Stimulated activated CD4-positive, alpha-beta T cell treated with anti-CD3 and anti-CD28 coated beads, Interleukin-4, amount 100 ng/mL, for 48 hours (primary cell): ENCODE measurements at regions not wholly inside any gene's neighbourhood (a gene's known extent, or its start where the extent isn't known, plus 50 kb on each side); places are given as distances from the start of the nearest gene placed in this dataset.

Experiments
- DNase-seq, 2 donors: peaks; one replicate each; pipeline ENCODE4 v3.0.0-alpha.2; 2020; ENCODE audit warnings: low read depth in 2 of 2

- DNase-seq, result no peak
Observed at GRCh38 chr21:38984982-38985567, 179.3 kb downstream of the ETS2 start.

DNA sequence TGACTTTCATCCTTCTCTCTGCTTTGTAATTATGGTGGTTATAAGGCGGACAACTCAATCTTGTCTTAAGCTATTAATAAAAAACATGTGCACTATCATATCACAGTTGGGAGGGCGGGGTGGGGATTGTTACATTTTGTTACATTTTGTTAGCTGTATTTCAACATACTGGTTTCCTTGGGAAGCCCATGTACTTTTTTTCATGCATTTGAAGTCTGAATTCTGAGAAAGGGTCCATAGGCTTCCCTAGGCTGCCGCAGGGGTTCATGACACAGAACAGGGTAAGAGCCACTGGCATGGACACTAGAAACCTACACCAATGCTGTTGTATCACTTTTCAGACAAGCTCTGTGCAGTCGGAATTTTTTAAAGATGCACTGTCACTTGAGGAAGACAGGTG is 178.8 kb downstream of the ETS2 start:
- DNase-seq, result no peak

DNA sequence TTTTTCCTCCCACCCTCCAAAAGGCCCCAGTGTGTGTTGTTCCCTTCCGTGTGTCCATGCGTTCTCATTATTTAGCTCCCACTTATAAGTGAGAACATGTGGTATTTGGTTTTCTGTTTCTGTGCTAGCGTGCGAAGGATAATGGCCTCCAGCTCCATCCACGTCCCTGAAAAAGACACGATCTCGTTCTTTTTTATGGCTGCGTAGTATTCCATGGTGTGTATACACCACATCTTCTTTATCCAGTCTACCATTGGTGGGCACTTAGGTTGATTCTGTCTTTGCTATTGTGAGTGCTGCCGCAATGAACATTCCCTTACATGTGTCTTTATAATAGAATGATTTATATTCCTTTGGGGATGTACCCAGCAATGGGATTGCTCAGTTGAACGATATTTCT is 177.8 kb downstream of the ETS2 start:
- no peak for DNase-seq

GRCh38 chr21:38982804-38983203 is 177.1 kb downstream of the ETS2 start:
- DNase-seq, result no peak

DNA sequence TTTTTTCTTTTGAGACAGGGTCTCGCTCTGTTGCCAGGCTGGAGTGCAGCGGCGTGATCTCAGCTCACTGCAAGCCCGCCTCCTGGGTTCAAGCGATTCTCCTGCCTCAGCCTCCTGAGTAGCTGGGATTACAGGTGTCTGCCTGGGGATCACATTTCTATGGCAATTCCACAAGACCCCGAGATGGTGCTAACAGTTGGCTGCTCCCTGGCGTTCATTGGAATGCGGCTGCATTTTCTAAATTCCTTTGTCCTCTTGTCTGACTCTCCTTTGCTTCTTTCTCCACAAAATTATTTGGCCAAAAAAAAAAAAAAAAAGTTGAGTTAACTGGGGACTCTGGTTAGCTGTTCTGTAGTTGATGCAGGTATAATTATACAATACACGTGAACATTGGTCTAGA is 176.4 kb downstream of the ETS2 start:
- DNase-seq, result no peak

DNA sequence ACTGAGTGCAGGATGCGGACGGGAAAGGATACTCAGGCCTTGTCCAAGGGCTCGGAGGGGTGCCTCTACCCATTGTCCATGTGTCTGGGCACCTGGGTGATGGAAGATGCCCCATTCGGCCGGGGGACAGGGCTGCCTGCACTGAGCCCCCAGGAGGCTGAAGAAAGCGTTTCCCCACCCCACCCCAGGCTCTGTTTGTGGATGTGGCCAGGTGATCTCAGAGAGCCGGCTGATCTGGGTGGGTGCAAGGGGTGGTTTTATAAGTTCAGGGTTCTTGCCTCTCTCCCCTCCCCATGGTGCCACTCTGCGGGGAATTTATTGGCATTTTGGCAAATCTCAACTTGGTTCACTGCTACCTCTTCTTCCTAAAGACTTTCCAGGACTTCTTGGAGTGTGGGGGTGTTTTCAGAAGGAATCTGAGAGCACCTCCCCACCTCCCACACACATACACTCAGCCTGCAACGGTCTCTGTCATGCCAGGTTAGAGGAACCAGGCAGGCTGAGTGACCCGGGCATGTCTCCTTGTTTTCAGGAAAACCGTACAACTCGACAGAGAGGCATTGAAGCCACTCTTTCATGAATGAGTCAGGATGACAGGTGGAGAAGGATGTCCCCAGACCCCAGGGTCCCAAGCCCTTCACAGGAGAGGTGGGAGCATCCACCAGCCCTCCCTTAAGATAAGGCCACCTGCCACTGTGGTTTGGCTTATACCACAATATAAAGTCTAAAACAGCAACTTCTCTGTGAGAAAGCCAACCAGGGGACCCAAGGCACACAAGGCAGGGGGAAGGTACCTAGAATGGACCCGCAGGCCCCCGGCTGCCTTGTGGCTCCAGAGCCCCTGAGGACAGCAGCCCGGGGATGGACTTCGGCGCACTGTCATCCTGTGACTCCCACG is 174.9 kb downstream of the ETS2 start:
- no peak for DNase-seq

DNA sequence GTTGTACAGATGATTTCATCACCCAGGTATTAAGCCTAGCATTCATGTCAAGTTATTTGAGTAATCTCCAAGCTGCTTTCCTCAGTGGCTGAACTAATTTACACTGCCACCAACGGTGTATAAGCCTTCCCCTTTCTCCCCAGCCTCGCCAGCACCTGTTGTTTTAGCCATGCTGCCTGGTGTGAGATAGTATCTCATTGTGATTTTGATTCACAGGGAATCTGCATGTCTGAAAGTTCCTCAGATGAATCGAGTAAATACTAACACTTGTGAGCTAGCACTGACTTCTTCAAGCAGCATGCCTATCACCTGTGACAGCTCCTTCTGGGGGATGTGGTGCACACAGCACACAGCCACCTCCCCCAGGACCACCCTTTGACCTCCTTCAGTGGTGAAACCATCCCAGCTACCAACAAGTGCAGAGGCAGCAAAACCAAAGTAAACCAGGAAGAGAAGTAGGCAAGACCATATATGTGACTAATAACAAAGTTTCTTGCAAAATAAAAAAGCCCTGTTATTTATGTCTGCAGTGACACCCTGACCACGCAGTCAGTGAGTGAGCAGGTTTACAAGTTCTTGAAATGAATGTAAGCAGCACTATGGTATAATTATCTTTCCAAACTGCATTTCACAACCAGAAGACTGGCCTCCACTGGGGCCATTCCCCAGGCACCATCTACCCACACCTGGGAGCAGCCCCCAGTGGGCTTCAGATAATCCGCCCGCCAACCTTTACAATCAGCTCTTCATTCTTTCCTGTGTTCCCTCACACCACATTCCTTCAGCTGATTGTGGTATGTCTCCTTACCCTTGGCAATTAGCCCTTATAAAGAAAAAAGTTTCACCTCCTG is 173.8 kb downstream of the ETS2 start:
- DNase-seq, result no peak

DNA sequence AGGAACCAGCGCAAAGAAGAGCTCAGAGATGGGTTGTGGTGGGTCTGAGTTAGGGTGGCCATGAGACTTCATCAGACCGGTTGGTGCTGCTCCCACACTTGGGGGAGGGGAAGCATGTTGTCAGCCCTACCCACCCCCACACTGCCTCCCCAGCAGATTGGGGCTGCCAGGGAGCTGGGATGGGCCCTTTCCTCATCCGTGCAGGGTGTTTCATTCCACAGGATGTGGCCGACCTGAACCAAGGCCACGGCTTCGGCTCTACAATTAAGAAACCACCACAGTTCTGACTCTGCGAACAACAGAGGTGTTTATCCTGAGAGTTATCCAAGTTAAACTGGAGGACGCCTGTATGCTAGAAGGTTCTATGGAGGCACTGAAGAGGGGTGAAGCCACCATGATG is 171.2 kb downstream of the ETS2 start:
- no peak for DNase-seq

GRCh38 chr21:38973552-38973951 is 167.8 kb downstream of the ETS2 start:
- no peak for DNase-seq

GRCh38 chr21:38972078-38972477 is 166.3 kb downstream of the ETS2 start:
- DNase-seq, result no peak

DNA sequence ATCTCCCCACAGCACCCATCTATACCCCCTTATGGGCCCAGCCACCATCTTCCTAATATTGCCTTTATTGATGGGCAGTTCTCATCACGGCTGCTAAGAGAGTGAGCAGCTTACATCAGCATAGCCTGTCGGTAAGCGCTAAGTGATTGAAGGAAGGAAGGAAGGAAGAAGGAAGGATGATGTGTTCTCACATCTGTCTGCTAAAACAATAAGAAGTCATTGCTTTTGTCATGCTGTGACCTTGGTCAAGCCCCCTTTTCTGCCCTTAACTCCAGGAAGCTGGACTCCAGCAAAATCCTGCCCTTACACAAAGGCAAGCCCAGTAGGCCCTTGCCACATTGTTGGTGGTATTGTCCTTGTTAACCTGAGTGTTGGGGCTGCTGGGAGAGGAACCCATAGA is 165.0 kb downstream of the ETS2 start:
- DNase-seq, result no peak

GRCh38 chr21:38968887-38969543 is 163.3 kb downstream of the ETS2 start:
- no peak for DNase-seq

DNA sequence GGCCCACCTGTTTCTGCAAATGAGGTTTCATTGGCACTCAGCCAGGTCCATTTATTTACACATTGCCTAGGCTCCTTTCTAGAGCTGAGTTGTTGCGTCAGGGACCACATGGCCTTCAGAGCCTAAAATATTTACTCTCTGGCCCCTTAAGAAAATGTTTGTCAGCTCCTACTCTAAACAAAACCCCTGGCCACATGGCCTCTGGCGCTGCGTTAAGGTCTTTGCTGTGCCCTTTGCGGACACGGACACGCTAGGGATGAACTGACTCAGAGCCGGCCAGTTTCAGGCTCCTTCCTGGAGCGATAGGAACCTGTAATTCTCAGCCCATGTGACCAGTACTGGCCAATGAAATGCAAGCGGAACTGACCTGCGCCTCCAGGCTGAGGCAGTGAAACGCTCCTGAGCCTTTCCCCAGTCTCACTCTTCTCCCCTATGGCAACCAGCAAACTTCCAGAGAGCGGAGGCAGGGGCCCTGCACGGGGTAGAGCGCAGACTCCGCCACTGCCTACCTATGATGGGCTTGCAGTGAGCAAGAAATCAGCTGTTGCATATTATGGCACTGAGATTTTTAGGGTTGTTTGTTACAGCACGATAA is 160.3 kb downstream of the ETS2 start:
- no peak for DNase-seq

GRCh38 chr21:38965241-38965640 is 159.5 kb downstream of the ETS2 start:
- DNase-seq, result no peak

DNA sequence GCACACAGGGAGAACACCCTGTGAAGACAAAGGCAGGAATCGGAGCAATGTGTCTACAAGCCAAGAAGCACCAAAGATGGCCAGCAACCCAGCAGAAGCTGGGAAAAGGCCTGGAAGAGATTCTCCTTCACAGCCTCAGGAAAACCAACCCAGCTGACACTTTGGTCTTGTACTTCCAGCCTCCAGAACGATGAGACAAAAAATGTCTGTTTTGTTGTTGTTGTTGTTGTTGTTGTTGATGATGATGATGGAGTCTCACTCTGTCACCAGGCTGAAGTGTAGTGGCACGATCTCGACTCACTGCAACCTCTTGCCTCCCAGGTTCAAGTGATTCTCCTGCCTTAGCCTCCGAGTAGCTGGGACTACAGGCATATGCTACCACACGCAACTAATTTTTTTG is 157.3 kb downstream of the ETS2 start:
- no peak for DNase-seq

DNA sequence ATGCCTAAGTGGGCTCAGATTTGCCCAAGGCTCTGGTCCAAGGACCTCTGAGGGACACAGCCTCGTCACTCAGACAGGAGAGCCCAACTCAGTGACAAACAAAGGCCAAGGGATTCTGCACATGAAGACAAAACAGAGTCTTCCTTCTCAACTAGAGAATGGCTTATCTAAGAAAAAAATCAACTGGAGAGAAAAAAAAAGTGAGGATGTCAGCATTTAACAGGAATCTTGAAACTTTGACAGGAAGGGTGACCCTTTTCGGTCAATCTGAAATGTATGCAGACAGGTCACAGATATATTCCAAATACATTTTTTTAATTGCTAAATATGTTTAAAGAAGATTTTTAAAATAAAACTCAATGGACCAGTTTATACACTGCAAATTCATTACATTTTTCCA is 154.5 kb downstream of the ETS2 start:
- DNase-seq, result no peak

DNA sequence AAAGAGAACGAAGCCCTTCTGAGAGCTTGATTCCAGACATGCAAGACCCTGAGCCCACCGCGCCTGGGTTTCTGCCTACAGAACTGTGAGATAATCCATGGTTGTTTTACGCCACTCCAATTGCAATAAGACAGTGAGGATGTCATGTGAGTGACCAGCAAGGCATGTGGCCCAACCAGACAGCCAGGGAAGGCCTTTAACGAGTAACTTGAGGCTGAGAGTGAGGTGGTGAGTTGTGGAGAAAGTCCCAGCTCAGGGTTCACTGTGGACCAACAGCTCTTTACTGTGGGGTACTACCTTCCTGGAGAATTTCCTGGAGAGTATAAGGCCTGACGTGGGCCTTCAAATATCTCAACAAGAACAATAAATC is 153.9 kb downstream of the ETS2 start:
- no peak for DNase-seq

DNA sequence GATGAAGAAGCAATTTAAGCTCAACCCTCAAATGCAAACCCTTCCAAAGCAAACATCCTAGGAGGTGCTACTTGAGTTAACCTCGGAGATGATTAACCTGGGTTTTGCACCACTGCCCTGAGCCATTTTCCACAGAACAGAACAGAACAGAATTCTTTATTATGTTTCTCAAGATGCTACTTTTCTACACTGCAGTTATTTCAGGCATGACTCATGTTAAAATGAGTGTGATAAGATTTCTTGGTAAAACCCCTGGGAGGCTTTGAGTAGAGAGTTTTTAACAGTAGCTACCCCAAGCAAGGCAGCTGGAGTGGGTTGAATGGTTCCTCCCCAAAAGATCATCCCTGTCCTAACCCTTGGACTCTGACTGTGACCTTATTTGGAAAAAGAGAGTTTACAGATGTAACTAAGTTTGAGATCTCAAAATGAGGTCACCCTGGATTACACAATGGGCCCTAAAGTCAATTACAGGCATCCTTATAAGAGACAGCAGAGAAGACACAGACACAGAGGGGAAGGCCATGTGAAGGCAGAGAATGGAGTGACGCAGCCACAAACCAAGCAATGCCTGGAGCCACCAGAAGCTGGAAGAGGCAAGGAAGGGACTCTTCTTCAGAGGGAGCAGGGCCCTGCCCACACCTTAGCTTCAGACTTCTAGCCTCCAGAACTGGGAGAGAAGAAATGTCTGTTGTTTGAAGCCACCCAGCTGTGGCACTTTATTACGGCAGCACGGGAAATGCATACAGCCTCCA is 153.4 kb downstream of the ETS2 start:
- DNase-seq, result no peak

DNA sequence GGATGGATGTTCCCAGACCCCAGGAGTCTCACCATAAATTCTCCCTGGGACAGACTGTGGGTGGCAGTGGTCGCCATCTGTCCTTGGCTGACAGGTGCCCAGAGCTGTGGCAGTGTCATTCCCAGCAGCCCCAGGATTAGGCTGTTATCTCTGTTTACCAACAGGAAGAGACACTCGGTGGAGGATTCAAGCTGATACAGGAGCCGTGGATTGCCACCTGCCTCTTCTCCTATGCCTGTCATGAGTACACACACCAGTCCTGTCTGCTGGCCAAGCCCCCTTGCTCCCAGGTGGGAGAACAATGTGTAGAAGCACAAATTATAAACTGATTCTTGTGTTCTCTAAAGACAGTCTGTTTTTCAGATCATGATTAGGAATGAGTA is 152.6 kb downstream of the ETS2 start:
- no peak for DNase-seq

- no peak for DNase-seq
Observed at GRCh38 chr21:38957575-38958322, 152.0 kb downstream of the ETS2 start.
